Left cardiac atrium (tissue), 4 donors: ENCODE measurements at regions not wholly inside any gene's neighbourhood (a gene's known extent, or its start where the extent isn't known, plus 50 kb on each side); places are given as distances from the start of the nearest gene placed in this dataset.

Experiments
- ATAC-seq, 2 donors: fragments of 200-7000 bp; cut with Tn5 transposase; one replicate each; pipeline ENCODE4 v1.9.1; 2020; ENCODE audit warnings: mild to moderate bottlenecking in 2 of 2, moderate library complexity in 2 of 2
- DNase-seq: peaks from one replicate; pipeline ENCODE4 v3.0.0-alpha.2; 2020
- intact Hi-C, 2 donors: fragments of 100-400 bp; cut with DNase I; formaldehyde crosslinking; loops; one replicate each; pipeline versions ENCODE4 v1.14.1 to v1.15.1; 2022 to 2023
- donor health status: DM: no; HTN: yes; CAD: no.
- donor health status: DM: no; HTN: yes; CAD: no; lungs with severe emphysema.
- donor health status: DM: yes; HTN: yes; CAD: no.
- donor health status: Dilated cardiomyopathy.

DNA sequence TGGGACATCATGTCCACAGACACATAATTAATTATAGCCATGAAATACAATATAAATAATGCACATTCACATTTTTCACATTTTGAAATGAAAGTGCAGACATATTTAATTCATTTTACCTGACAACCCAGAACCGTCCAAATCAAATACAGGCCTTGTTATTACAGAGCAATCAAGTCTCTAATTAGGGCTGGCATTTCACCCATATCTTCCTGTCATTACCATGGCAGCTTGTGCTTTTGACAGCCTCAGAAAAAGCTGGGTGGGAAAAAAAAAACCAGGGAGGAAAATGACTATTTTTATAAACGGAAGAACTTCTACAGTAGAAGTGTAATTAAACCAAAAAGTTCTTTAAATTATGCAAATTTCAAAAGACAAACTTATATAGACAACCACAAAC lies 436.4 kb downstream of the FBXO15 start:
- DNase-seq (no peak), ATAC-seq (no peak)
- intact Hi-C loops = no loop called here

DNA sequence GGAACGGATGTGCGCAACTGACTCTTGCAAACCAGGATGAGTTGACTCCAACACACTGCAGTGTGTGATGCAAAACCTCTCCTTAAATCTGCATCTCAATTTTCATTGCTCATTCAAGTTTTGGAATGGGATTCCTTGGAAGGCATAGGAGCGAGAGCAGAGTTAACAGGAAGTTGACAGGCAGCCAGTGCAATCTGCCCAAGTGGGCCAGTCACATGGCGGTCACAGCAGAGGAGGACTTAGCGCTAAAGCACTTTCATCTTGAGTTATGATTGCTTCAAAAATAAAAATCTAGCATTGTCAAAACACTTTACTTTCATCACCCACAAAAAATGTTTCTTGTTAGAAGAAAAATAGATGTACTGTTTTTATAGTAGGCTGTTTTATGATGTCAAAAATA lies 439.0 kb downstream of the FBXO15 start:
- DNase-seq (no peak), ATAC-seq (no peak)
- intact Hi-C loops = no loop called here

DNA sequence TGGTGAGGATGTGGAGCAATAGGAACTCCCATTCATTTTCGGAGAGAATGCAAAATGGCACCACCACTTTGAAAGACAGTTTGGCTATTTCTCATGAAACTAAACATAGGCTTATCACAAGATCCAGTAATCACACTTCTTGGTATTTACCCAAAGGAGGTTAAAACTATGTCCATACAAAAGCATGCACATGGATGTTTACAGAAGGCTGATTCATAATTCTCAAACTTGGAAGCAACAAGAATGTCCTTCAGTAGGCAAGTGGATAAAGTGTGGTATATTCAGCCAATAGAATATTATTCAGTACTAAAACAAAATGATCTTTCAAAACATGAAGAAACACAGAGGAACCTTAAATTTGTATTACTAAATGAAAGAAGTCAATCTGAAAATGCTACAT lies 440.6 kb downstream of the FBXO15 start:
- intact Hi-C loops = no loop called here
- DNase-seq = no peak
- no peak for ATAC-seq

DNA sequence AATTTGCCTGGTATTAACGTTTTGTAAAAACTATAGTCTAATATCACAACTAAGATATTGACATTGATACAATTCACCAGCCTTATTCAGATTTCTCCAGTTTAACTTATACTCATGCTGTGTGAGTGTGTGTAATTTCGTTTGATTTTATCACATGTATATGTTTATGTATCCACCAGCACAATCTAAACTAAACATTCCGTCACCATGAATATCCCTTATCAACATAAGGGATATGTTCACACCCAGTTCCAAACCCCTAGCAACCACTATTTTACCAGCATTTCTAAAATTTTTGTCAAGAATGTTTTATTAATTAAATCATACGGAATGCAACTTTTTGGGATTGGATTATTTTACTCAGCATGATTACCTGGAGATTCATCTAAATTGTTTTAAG lies 450.3 kb downstream of the FBXO15 start:
- no peak for ATAC-seq
- no peak for DNase-seq
- intact Hi-C loops = loop anchor here in 1 of 2 donors (10.0 kb wide), 1 partner anchor 147 kb away; no protein-coding TSS in a partner anchor

DNA sequence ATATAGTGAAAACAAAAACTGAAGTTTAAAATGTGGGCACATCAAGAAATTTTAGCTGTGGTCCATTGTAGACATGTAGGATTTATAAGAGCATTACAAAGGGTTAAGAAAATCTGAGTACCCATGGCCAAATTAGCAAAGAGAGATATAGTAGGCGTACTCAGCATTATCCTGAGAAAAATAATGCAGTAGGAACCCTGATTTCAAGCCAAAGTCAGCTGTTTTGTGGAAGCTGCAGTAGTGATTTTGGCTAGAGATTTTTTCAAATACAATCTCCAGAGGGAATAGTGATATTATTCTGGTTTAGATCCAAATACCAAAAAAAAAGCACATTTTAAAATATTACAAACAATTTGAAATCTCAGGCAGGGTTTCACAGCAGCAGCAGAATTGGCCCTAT lies 450.9 kb downstream of the FBXO15 start:
- ATAC-seq = no peak
- intact Hi-C loops = loop anchor here in 1 of 2 donors (10.0 kb wide), 1 partner anchor 148 kb away; no protein-coding TSS in a partner anchor
- no peak for DNase-seq

DNA sequence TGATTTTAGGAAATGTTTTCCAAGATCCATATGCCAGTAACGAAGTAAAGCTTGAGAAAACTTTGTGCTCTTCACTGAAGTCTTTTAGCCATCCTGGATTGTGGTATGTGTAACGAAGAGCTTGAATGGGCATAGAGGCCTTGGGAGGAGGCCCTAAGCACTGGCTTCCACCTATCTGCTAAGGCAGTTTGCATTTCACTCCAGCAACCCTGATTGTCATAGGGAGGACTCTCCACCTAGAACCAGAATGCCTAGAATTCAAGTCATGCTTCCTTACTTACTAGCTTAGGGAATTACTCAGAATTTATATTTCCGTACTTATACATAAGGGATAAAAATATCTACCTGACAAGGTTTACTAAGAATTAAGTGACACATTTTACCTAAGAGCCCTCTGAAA lies 451.5 kb downstream of the FBXO15 start:
- DNase-seq (no peak), ATAC-seq (no peak)
- intact Hi-C loops = loop anchor here in 1 of 2 donors (10.0 kb wide), 1 partner anchor 149 kb away; no protein-coding TSS in a partner anchor

DNA sequence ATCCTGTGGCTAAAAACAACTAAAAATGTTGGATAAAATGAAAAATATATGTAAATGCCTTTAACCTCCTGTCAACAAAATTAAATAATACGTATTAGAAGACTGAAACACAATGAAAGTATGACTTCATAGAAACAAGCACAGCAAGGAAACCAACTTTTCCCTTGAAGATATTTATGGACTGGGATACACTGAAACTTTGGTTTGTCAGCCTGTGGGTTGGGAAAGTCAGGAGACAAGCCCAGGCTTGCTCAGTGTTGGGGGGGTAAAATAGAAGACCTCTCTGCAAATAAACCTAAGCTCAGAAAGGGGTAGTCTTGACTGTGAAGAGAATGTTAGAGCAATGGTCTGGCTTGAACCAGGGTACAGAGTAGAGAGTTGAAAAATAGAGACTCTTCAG lies 454.5 kb downstream of the FBXO15 start:
- DNase-seq (no peak), ATAC-seq (no peak)
- intact Hi-C loops = loop anchor here in 1 of 2 donors (10.0 kb wide), 1 partner anchor 152 kb away; no protein-coding TSS in a partner anchor

DNA sequence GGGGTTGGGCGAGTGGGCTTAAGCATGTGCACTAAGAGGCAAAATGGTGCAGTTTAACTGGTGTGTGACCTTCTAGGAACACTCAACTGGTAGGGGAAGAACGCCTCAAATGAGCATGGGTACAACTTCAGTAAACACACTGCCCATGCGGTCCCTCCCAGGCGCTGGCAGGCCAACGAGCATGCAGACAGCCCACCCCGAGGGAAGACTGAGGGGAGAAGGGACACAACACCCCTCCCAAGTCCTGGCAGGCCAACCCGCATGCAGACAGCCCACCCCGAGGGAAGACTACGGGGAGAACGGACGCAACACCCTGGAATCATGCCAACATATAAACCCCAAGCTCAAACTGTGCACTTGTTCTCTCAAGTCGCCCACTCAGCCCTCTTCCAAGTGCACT lies 456.0 kb downstream of the FBXO15 start:
- no peak for DNase-seq

DNA sequence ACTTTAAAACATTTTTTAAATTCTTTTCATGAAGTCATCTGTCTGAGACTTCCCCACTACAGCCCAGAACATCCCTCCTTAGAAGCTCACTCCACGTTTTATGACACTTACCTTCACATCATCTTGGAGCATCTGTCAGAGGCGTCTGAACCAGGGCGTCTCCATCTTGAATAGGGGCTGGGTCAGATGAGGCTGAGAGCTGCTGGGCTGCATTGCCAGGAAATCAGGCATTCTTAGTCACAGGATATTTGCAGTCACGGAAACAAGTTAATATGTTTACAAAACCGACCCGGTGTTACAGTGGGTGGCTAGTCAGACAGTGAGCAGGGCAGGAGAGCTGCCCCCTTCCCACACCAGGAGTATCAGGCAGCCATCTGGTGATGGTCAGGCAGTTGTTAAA lies 456.5 kb downstream of the FBXO15 start:
- intact Hi-C loops = loop anchor here in 1 of 2 donors (10.0 kb wide), 1 partner anchor 154 kb away; no protein-coding TSS in a partner anchor
- DNase-seq (no peak), ATAC-seq (peak; percentile 17 to 56)

More for the DNA sequence above, 456.0 kb downstream of the FBXO15 start:
- intact Hi-C loops = loop anchor here in 1 of 2 donors (10.0 kb wide), 1 partner anchor 153 kb away; no protein-coding TSS in a partner anchor
- no peak for ATAC-seq

DNA sequence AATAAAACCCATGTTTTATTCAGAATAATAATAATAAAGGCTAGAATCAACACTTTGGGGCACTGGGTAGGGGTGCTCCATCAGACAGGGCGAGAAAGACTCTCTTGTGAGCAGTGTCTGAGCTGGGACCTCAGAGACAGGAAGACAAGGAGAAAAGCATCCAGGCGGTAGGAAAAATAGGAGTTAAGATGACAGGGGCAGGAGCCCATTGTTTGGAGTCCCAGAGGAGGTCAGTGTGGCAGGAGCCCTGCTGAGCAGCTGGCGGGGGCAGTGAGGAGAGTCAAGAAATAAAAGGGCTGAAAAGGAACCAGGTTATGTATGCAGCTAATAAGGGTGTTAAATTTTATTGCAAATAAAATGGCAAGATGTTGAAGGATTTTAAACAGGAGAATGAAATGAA lies 457.4 kb downstream of the FBXO15 start:
- ATAC-seq (no peak), DNase-seq (no peak)
- intact Hi-C loops = loop anchor here in 1 of 2 donors (10.0 kb wide), 1 partner anchor 155 kb away; no protein-coding TSS in a partner anchor

DNA sequence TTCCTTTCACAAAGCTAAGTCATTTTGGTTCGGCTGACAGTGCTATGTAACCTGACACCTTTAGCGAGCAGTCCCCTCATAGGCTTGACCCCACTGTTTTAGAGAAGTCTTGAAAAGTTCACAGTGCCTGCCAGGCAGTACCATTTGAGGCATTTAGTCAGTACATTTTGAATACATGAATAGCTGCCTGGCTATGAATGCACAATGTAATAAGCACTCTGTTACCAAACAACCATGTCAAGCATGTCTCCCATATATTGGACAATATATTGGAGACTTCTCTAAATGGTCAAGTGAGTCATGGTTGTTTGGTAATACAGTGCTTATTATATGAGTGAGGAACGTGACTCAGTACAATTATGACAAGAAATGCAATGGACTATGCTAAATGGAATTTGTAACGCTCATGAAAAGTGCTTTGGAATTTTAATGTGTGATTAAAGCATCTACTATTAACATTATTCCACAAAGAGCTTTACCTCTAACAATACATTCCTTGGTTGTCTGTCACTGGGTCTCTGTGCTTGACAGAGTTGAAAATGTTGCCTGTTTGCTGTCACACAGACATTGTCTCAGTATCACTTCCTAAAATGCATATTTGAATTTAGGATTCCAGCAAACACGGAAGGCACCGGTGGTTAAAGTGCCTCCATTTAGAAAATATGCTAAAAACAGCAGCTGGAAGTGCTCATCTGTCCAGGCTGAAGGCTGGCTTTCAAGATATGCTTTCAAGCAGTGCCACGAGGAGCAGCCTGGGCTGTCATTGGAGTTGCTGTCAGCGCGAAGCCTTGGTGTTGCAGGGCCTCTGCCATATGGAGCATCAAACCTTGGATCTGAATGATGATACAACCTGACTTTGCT lies 458.6 kb downstream of the FBXO15 start:
- ATAC-seq = peak; percentile 80 to 85
- intact Hi-C loops = no loop called here
- DNase-seq = no peak

DNA sequence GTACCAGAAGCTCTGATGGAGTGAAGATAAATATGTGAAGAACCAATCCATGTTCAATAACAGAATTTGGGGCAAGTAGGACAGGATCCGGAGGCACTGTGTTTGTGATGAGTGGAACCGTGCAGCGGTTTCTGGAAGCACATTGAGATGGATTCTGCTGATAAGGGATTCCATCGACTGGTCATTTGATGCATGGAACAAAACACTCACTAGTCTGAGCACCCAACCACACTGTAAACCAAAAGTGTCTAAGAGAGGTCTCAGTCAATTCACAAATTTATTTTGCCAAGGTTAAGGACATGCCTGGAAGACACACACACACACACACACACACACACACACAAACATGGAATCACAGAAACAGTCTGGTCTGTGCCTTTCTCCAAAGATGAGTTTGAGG lies 459.5 kb downstream of the FBXO15 start:
- ATAC-seq (no peak), DNase-seq (no peak)
- intact Hi-C loops = no loop called here

DNA sequence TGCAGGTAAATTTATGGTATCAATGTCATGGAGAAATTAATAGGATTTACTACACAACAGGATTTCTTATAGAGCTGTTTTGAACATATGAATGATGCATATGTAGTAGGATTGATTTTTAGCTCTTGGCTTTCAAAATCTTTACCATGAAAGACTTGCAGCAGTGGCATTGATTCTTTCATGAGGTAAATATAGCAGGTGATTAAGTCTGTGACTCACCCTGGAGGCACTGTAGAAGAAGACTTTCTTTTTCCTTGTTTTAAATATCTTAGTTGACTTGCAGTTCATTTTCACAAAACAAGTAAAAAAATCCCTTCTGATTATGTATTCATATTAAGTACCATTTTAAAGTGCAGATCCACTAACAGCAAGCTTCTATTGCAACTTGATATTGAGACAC lies 463.0 kb downstream of the FBXO15 start:
- DNase-seq (no peak), ATAC-seq (no peak)
- intact Hi-C loops = no loop called here

DNA sequence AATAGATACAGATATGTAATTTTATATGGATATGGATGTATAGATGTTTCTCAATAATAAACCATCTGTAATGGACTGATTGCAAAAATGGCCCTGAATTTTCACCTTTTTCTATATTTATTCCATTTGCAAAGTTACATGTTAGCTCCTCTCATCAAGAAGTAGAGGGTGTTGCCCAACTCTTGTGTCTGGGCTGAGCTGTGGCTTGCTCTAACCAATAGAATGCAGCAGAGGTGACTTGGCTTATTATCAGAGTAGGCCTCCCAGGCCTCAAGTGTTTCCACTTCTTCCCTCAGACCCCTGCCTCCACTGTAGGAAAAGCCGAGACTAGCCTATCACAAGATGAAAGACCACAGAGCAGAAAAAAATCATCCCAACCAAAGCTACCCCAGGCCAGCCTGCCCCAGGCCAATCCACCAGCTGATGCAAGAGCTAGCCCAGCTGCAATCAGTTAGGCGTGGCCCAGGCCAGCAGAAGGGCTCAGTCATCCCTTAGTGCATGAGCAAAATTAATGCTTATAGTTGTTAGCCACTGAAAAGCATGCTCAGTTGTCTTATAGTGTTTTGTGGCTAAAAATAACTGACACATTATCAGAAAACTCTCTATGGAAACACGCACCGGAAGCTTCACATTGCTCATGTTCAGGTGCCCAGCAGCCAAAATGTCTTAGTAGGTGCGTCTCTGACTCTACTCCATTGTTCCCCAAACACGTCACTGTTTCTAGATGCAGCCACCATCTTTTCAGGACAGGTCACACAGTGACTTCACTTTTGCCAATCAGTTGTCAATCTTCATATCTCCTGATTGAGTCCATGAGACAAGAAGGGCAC lies 464.0 kb downstream of the FBXO15 start:
- no peak for DNase-seq
- ATAC-seq = no peak
- intact Hi-C loops = no loop called here

DNA sequence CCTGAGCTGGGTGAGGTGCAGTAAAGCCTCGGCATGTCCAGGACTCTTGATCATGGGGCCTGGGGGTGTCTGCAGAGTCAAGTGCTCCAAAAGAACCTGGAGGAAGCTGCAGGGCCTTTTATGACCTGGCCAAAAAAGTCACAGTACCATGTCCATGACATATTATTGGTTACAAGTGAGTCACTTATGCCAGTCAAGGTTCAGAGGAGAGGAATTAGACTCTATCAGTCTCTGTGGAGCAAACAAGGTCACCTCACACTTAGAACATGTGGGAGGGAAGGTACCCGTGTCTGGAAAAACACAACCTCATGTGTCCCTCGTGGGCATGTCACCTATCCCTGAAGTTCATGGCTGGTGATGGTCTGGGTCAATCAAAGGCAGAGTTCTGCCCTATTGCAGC lies 465.7 kb downstream of the FBXO15 start:
- ATAC-seq = no peak
- intact Hi-C loops = no loop called here
- no peak for DNase-seq

DNA sequence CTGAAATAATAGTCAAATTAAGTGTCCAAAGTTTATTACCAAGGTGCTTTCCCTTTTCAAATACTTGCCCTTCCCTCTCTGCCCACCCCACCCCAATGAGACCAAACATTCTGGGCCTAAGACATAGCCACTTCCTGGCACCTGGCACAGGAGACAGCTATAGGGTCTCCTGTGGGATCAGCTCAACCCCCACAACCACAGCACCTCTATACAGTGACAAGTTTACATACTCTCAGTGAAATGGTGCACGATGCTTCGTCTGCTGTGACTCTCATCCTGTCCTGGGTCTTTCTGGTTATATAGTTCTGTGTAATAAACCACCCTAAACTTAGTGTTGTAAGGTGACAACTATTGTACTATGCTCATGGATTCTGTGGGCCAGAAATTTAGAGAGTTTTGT lies 466.2 kb downstream of the FBXO15 start:
- ATAC-seq = no peak
- intact Hi-C loops = no loop called here
- no peak for DNase-seq

DNA sequence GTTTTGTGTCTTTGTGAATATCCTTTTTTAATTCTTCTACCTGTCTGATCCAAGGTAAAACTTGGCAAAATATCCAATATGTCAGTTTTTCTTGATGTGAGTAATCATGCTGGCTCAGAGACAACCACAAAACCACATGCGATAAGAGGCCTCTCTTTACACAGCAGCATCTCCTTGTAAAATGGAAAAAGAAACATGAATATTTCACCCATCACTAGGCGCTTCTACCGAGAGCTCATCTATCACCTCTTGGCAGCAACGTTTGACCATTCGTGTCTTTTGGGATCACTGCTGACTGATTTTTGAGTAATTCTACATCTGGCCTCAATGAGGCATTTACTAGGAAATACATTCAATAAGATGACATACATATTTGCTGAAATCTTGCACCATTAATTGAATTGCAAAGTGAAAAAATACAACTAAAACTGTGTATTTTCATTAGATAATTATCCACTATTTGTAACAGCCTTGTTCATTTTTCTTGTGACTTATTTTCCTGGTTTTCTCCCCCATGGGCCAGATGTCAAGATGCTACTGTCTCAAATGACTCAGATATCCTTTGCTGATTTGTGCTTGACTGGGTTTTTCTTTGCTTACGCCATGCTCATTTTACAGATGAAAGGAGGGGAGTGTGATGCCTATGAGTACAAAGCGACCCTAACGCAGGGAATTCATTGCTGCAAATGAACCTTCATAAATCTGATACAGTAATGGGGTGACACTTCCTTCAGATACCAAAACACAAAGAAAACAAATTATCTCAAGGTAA lies 467.5 kb downstream of the FBXO15 start:
- DNase-seq (no peak), ATAC-seq (peak in 1 of 2 donors; percentile 54)
- intact Hi-C loops = no loop called here

DNA sequence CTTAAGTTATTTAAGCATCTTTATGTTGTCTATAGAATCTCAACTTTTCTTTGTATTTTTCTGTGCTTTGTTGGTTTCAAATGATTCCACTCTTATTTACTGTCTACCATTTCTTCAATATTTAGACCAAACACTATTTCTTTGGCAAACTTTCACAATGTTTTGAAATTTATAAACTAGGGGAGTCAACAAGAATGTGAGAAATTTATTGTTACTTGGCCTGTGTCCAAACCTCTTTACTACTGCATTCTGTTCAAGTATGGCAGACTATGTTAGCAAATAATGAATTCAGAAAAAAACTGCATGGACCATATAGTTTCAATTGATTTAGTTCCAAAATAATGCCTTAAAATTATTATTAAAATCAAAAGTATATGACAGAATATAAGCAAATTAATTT lies 470.2 kb downstream of the FBXO15 start:
- intact Hi-C loops = no loop called here

DNA sequence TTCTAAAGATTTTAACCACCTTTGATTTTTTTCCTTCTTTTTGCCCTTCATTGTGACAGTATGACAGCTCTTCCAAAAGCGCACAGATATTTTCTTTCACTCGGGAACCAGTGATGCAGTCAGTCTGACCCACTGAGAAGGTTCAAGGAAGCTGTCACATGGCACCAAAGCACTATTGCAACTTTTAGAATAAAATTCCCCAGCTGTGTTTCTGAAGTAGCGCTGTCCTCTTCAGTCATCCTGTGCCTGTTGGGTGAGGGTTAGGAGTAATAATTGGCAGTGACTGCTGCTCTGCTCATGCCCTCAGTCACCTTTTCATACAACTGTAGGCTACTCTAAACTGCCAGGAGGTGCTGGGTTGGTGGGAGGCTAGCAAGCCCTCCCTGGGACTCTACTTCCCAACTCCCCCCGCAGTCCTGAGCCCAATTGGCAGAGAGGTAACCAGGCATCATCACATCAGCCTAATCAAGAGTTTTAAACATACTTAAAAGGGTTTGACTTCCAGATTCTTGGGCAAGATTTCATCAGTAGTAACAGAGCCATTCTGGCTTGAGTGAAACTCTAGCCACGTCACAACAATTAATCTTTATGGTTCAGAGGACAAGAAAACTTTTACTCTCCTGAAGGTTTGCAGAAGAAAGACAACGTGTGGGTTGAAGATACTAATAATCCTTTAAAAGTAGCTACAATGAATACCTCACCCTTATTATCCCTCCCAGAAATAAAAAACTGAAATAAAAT lies 473.3 kb downstream of the FBXO15 start:
- intact Hi-C loops = no loop called here
- ATAC-seq (no peak), DNase-seq (no peak)

More for the DNA sequence above, 470.2 kb downstream of the FBXO15 start:
- ATAC-seq (no peak), DNase-seq (no peak)
